ENCODE measurements at regions not wholly inside any gene's neighbourhood (a gene's known extent, or its start where the extent isn't known, plus 50 kb on each side); places are given as distances from the start of the nearest gene placed in this dataset.

- TF ChIP-seq POLR2AphosphoS5 (IDR thresholded peaks at IDR 0.05) (no peak), POLR2A (IDR thresholded peaks at IDR 0.05) (no peak), CTCF (IDR thresholded peaks at IDR 0.05) (no peak), EP300 (IDR thresholded peaks at IDR 0.05) (no peak)
- H3K4me1 ChIP-seq: no peaks in the 10 kb centered on the region
- no peak overlapping the region for H3K4me3 ChIP-seq
- WGBS, 2 donors (ENCODE audit: low coverage in 1 of 2): 65 to 79% methylated on average over 13 to 16 of the region's 19 CpGs
- no peaks in the 10 kb centered on the region for H3K27me3 ChIP-seq
- no peak overlapping the region for H3K27ac ChIP-seq
- ATAC-seq: no peak
- H3K9me3 ChIP-seq: no peaks in the 10 kb centered on the region
- H3K36me3 ChIP-seq: no peaks in the 10 kb centered on the region
These were observed 72.8 kb upstream of the PITX1 start for GRCh38 chr5:135106610-135107471.

GRCh38 chr5:135106136-135106535 lies 72.1 kb upstream of the PITX1 start:
- H3K27me3 ChIP-seq: no peaks in the 10 kb centered on the region
- no peak overlapping the region for H3K27ac ChIP-seq
- WGBS, 2 donors (ENCODE audit: low coverage in 1 of 2): 94 to 100% methylated on average over 2 to 3 of the region's 3 CpGs
- no peak for ATAC-seq
- no peaks in the 10 kb centered on the region for H3K4me1 ChIP-seq
- H3K4me3 ChIP-seq: no peak overlapping the region
- H3K9me3 ChIP-seq: no peaks in the 10 kb centered on the region
- TF ChIP-seq CTCF (IDR thresholded peaks at IDR 0.05) (no peak), EP300 (IDR thresholded peaks at IDR 0.05) (no peak), POLR2A (IDR thresholded peaks at IDR 0.05) (no peak), POLR2AphosphoS5 (IDR thresholded peaks at IDR 0.05) (no peak)
- H3K36me3 ChIP-seq: no peaks in the 10 kb centered on the region

- ATAC-seq: no peak
- TF ChIP-seq CTCF (IDR thresholded peaks at IDR 0.05) (no peak), POLR2AphosphoS5 (IDR thresholded peaks at IDR 0.05) (no peak), EP300 (IDR thresholded peaks at IDR 0.05) (no peak), POLR2A (IDR thresholded peaks at IDR 0.05) (no peak)
- WGBS, 2 donors (ENCODE audit: low coverage in 1 of 2): 88 to 93% methylated on average over 1 to 3 of the region's 3 CpGs
These were observed 71.1 kb upstream of the PITX1 start for GRCh38 chr5:135105105-135105484.

GRCh38 chr5:135103575-135103853 lies 69.5 kb upstream of the PITX1 start:
- Histone ChIP-seq H3K4me3 (no peak overlapping the region), H3K4me1 (no peaks in the 10 kb centered on the region), H3K9me3 (no peaks in the 10 kb centered on the region), H3K36me3 (no peaks in the 10 kb centered on the region), H3K27me3 (no peaks in the 10 kb centered on the region), H3K27ac (no peak overlapping the region)
- 76 to 84% methylated on average over 3 to 6 of the region's 7 CpGs for WGBS, 2 donors (ENCODE audit: low coverage in 1 of 2)
- TF ChIP-seq POLR2AphosphoS5 (IDR thresholded peaks at IDR 0.05): no peak
- no peak for TF ChIP-seq CTCF (IDR thresholded peaks at IDR 0.05)
- no peak for TF ChIP-seq POLR2A (IDR thresholded peaks at IDR 0.05)
- TF ChIP-seq EP300 (IDR thresholded peaks at IDR 0.05): no peak
- ATAC-seq: no peak

More at GRCh38 chr5:135105105-135105484, 71.1 kb upstream of the PITX1 start:
- no peak overlapping the region for H3K27ac ChIP-seq
- H3K9me3 ChIP-seq: no peaks in the 10 kb centered on the region
- H3K4me3 ChIP-seq: no peak overlapping the region
- H3K4me1 ChIP-seq: no peaks in the 10 kb centered on the region
- H3K27me3 ChIP-seq: no peaks in the 10 kb centered on the region
- no peaks in the 10 kb centered on the region for H3K36me3 ChIP-seq

Data from gastroesophageal sphincter (tissue), 4 donors.